Esophagus muscularis mucosa (tissue), 4 donors: ENCODE measurements at regions not wholly inside any gene's neighbourhood (a gene's known extent, or its start where the extent isn't known, plus 50 kb on each side); places are given as distances from the start of the nearest gene placed in this dataset.

ENCODE experiments used
- DNase-seq: peaks from one replicate; pipeline ENCODE4 v3.0.0-alpha.2; 2017; ENCODE audit errors: extremely low spot score
- H3K27ac ChIP-seq, 4 donors: fragments of 200-600 bp; sonication (generic); replicated peaks in 1 of 4; 1 replicate in 3 of 4; 2 replicates in 1 of 4; pipeline ENCODE4 v1.5.1; 2016 to 2019; ENCODE audit warnings: mild to moderate bottlenecking in 1 of 4
- H3K27me3 ChIP-seq, 4 donors: fragments of 200-600 bp; sonication (generic); one replicate each; pipeline versions ENCODE4 v1.5.1 to v1.6.0; 2016 to 2019
- H3K36me3 ChIP-seq, 4 donors: fragments of 200-600 bp; sonication (generic); one replicate each; pipeline ENCODE4 v1.5.1; 2016 to 2019
- H3K4me1 ChIP-seq, 4 donors: fragments of 200-600 bp; sonication (generic); one replicate each; pipeline ENCODE4 v1.5.1; 2016 to 2019
- H3K4me3 ChIP-seq, 4 donors: fragments of 200-600 bp; sonication (generic); 1 replicate in 2 of 4; 2 replicates in 2 of 4; pipeline ENCODE4 v1.5.1; 2016 to 2019; ENCODE audit warnings: mild to moderate bottlenecking in 4 of 4, moderate library complexity in 1 of 4
- H3K9me3 ChIP-seq, 4 donors: fragments of 200-600 bp; sonication (generic); 1 replicate in 3 of 4; 2 replicates in 1 of 4; pipeline ENCODE4 v1.5.1; 2016 to 2019
- EP300 ChIP-seq: sonication (generic); formaldehyde crosslinking; IDR thresholded peaks from one replicate; pipeline ENCODE4 v1.6.1; 2017; ENCODE audit warnings: antibody characterized with exemption
- POLR2A ChIP-seq: fragments of 450-650 bp; IDR thresholded peaks from one replicate; pipeline ENCODE4 v1.6.1; 2017; ENCODE audit warnings: antibody characterized with exemption, moderate library complexity, mild to moderate bottlenecking, low read depth
- POLR2AphosphoS5 ChIP-seq, 2 donors: sonication (generic); formaldehyde crosslinking; IDR thresholded peaks; one replicate each; pipeline ENCODE4 v1.6.1; 2017; ENCODE audit warnings: antibody characterized with exemption in 2 of 2
- WGBS: methylation state at CpG from one replicate; pipeline ENCODE4 v1.1.5; 2018; 5-methylcytosine and 5-hydroxymethylcytosine counted together
- intact Hi-C: fragments of 100-400 bp; cut with DNase I; formaldehyde crosslinking; loops from one replicate; pipeline ENCODE4 v1.15.1; 2023
- TF ChIP-seq, protein P1 (sequence below), 3 experiments: fragments of 200-600 bp in 2 of 3; fragments of 450-650 bp in 1 of 3; sonication (generic) in 2 of 3; IDR thresholded peaks; one replicate each; pipeline ENCODE4 v1.5.1; 2017 to 2019; ENCODE audit warnings: antibody characterized with exemption in 3 of 3, mild to moderate bottlenecking in 2 of 3, moderate library complexity in 1 of 3

GRCh38 chr7:54336800-54337199, 205.4 kb upstream of the VSTM2A start:
- intact Hi-C loops: no loop called here
- Histone ChIP-seq H3K27me3 (no peaks in the 10 kb centered on the region), H3K9me3 (no peaks in the 10 kb centered on the region), H3K4me1 (no peaks in the 10 kb centered on the region), H3K27ac (no peak overlapping the region), H3K36me3 (no peaks in the 10 kb centered on the region), H3K4me3 (no peak overlapping the region)
- DNase-seq: no peak
- TF ChIP-seq, protein P1, sequence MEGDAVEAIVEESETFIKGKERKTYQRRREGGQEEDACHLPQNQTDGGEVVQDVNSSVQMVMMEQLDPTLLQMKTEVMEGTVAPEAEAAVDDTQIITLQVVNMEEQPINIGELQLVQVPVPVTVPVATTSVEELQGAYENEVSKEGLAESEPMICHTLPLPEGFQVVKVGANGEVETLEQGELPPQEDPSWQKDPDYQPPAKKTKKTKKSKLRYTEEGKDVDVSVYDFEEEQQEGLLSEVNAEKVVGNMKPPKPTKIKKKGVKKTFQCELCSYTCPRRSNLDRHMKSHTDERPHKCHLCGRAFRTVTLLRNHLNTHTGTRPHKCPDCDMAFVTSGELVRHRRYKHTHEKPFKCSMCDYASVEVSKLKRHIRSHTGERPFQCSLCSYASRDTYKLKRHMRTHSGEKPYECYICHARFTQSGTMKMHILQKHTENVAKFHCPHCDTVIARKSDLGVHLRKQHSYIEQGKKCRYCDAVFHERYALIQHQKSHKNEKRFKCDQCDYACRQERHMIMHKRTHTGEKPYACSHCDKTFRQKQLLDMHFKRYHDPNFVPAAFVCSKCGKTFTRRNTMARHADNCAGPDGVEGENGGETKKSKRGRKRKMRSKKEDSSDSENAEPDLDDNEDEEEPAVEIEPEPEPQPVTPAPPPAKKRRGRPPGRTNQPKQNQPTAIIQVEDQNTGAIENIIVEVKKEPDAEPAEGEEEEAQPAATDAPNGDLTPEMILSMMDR (IDR thresholded peaks at IDR 0.05): no peak
- no peak for TF ChIP-seq POLR2AphosphoS5 (IDR thresholded peaks at IDR 0.05)
- no peak for TF ChIP-seq POLR2A
- TF ChIP-seq EP300: no peak
- 74% methylated on average over 2 of the region's 2 CpGs for WGBS

GRCh38 chr7:54337466-54337865, 204.7 kb upstream of the VSTM2A start:
- H3K36me3 ChIP-seq: no peaks in the 10 kb centered on the region
- H3K27ac ChIP-seq: no peak overlapping the region
- no peaks in the 10 kb centered on the region for H3K27me3 ChIP-seq
- no peaks in the 10 kb centered on the region for H3K9me3 ChIP-seq
- DNase-seq: no peak
- no peak overlapping the region for H3K4me3 ChIP-seq
- 76% methylated on average over 2 of the region's 2 CpGs for WGBS
- intact Hi-C loops: no loop called here
- TF ChIP-seq EP300: no peak
- TF ChIP-seq, protein P1 (IDR thresholded peaks at IDR 0.05): no peak
- TF ChIP-seq POLR2AphosphoS5 (IDR thresholded peaks at IDR 0.05): no peak
- no peak for TF ChIP-seq POLR2A
- H3K4me1 ChIP-seq: no peaks in the 10 kb centered on the region

DNA sequence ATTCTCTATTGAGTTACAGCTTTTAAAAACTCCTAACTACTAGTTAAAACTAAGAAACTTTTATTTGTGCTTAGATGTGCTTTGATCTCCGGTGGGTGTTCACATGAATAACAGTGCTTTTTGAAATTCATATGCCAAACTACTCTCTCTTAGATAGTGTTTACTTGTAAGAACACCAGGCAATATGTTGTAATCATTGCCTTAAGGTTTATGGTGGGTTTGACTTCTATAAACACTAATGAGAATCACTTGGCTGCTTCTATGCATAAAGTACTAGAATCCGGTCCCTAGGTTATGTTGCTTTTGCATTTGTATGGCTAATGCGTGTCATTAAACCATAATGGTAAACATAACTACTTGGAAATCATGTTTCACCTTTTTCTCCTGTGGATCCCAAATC, 203.9 kb upstream of the VSTM2A start:
- no peak for DNase-seq
- WGBS: 86% methylated on average over 3 of the region's 3 CpGs
- intact Hi-C loops: no loop called here
- Histone ChIP-seq H3K4me3 (no peak overlapping the region), H3K9me3 (no peaks in the 10 kb centered on the region), H3K27me3 (no peaks in the 10 kb centered on the region), H3K27ac (no peak overlapping the region), H3K4me1 (no peaks in the 10 kb centered on the region), H3K36me3 (no peaks in the 10 kb centered on the region)
- TF ChIP-seq, protein P1 (IDR thresholded peaks at IDR 0.05): no peak
- TF ChIP-seq EP300: no peak
- no peak for TF ChIP-seq POLR2A
- no peak for TF ChIP-seq POLR2AphosphoS5 (IDR thresholded peaks at IDR 0.05)

DNA sequence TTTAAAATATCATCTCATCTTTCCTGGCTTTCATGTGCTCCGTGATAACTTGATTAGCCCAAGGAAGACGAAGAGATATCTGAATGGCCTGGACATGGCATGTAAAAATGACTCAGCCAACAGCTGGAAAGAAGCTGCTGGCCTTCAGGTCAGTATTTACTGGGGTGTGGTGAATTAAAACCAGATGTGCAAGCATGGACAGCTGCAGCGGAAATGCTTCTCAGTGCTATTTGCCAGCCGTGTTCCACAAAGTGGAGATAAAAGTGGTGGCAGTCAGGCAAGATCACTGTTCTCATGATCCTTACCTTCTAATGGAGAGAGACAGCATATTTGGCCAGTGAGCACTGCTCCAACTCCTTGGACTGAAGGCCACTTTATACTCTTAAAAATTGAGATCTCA, 203.1 kb upstream of the VSTM2A start:
- DNase-seq: no peak
- Histone ChIP-seq H3K27me3 (no peaks in the 10 kb centered on the region), H3K36me3 (no peaks in the 10 kb centered on the region), H3K4me1 (no peaks in the 10 kb centered on the region), H3K4me3 (no peak overlapping the region), H3K9me3 (no peaks in the 10 kb centered on the region), H3K27ac (no peak overlapping the region)
- TF ChIP-seq, protein P1 (IDR thresholded peaks at IDR 0.05): no peak
- peak; percentile 22 to 50 for TF ChIP-seq POLR2AphosphoS5 (IDR thresholded peaks at IDR 0.05)
- 64% methylated on average over 4 of the region's 4 CpGs for WGBS
- intact Hi-C loops: no loop called here

DNA sequence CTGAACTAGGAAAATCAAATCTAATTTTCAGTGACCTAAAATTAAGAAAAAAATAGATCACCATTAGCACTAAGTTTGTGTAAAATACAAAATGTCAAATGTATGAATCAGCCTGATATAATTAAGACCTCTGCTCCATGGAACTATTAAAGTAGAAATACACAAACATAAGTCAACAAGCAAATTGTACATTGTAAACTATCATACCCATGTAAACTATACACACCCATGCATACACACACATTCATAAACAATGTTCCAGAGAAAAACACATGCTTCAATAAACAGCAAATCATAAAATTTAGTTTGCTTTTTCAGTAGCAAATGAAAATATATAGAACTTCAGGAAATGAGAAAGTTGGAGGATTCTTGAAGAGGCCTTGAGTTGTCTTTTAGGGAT, 199.7 kb upstream of the VSTM2A start:
- no peak for DNase-seq
- TF ChIP-seq POLR2AphosphoS5 (IDR thresholded peaks at IDR 0.05): no peak
- TF ChIP-seq, protein P1 (IDR thresholded peaks at IDR 0.05): no peak
- TF ChIP-seq EP300: no peak
- no peak for TF ChIP-seq POLR2A

More for the DNA sequence above, 199.7 kb upstream of the VSTM2A start:
- H3K27me3 ChIP-seq: no peaks in the 10 kb centered on the region
- H3K9me3 ChIP-seq: no peaks in the 10 kb centered on the region
- H3K4me1 ChIP-seq: no peaks in the 10 kb centered on the region
- intact Hi-C loops: no loop called here
- H3K27ac ChIP-seq: no peak overlapping the region
- no peaks in the 10 kb centered on the region for H3K36me3 ChIP-seq
- H3K4me3 ChIP-seq: no peak overlapping the region
